GM19467 (cell line): ENCODE measurements at regions not wholly inside any gene's neighbourhood (a gene's known extent, or its start where the extent isn't known, plus 50 kb on each side); places are given as distances from the start of the nearest gene placed in this dataset.

Experiments used
- ATAC-seq: cut with Tn5 transposase; IDR thresholded peaks from one replicate; pipeline ENCODE4 v1.9.1; 2021; ENCODE audit warnings: mild to moderate bottlenecking, moderate library complexity; ENCODE audit not compliant: unreplicated experiment

DNA sequence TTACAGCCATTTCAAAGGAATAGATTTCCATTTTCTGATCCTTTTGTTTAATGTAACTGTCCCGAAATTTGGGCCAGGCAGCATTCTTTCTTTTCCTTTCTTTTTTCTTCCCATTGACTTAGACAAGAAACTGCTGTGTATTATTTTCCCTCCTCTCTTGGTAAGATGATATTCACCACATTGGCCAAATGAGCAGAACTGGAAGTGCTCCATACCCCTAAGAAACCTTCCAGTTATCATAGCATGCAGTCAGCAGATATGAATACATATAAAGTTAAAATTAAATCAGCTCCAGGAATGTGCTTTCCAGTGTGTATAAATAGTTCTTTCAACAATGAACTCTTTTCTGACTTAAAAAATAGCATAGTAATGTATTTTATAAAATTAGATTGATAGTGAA is 168.5 kb upstream of the GAS1 start:
- ATAC-seq = no peak

DNA sequence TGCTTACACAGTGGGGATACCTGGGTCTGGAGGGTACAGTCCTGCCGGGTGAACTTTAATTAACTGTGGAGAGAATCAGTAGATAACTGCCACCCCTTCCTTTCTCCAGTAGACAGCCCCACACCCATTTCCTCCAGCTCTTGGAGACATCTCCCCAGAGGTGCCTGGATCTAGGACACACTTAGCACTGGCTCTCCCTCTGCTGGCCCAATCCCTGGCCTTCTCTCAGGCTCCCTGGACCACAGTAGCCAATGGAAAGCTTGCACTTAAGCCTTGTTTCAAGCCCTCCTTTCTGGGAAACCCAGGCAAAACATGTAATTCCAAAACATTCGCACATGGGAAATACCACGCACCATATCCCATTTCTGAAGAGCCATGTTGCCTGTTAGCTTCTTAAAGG is 169.2 kb upstream of the GAS1 start:
- ATAC-seq = no peak

DNA sequence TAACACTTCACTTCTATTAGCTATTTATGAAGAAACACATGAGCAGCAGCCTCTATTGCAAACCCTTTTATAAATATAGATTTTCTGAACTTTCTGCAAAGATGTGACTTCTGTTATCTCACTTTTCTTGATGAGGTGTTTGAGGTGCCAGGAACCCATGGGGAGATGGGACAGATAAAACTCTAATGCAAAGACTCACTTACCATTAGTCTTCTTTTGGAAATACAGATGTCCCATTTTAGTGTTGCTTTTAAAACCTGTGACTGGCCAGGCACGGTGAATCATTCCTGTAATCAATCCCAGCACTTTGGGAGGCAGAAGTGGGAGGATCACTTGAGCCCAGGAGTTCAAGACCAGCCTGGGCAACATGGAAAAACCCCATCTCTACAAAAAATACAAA is 171.3 kb upstream of the GAS1 start:
- ATAC-seq = no peak

DNA sequence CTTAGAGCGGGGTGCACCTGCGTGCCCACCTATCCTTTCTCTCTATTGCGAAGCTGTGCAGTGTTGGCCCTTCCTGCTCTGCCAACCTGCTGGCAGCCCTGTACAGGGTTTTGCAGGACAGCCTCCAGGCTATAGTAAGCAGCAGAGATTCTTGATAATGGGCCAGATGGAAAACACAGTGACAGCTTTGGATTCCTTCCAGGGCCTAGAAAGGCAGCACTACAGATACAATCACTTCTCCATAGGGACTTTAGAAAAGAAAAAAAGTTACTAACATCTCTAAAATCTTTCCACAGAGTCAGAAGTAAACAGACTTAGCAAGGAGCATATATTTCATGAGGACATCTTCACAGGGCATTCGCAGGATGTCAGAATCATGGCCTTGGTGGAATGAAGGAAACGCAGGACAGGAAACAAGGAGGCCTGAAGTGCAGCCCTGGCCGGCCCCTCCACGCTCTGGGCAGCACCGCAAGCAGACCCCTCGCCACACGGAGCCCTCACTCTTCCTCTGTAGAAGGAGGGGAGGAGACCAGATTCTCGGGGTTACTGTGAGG is 172.1 kb upstream of the GAS1 start:
- no peak for ATAC-seq

DNA sequence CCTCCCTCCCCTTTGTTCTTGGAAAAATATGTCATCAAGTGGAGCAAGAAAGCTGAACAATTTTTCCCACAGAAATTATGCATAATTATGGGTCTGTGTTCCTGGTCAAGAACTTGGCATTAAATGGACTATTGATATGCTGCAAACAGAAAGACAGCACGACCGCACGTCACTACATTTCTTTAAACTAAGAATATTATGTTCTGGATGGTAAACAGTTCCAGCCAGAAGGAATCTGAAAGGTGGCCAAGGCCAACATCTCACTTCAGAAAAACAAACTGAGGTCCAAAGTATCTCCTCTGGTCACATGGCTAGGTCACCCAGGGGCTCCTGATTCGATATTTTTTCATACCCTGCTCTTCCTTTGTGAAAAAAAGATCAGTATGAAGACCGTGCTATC is 173.3 kb upstream of the GAS1 start:
- ATAC-seq = no peak

DNA sequence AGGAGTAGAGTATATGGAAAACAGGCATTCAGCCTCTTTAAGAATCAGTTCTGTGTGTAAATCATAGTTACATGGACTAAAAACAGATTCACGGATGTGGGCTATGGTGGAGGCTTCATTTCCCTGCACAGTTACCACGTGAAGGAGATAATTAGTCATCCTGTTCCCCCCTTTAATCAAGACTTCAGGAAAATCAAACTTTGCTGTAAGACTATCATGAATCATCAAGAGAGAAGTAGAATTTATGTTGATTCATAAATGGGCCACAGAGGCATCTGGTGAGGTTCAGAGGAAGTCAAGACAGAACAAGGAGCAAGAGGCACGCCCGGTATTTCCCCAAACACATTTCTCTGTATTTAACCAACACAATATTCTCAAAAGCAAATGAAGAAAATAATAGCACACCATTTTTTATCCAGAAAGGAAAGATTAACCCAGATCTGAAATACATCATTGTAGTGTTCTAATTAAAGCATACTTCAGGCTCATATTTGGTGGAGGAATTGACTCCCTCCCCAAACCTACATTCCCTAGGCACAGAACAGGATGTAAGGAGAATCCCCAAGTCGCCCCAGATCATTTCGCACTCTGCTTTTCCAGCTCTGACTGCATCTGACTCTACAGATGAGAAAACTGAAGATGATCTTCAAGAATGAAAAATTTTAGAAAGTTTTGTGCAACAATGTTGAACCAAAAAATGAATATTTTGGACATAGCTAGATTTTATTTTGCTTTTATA is 175.8 kb upstream of the GAS1 start:
- ATAC-seq = no peak

DNA sequence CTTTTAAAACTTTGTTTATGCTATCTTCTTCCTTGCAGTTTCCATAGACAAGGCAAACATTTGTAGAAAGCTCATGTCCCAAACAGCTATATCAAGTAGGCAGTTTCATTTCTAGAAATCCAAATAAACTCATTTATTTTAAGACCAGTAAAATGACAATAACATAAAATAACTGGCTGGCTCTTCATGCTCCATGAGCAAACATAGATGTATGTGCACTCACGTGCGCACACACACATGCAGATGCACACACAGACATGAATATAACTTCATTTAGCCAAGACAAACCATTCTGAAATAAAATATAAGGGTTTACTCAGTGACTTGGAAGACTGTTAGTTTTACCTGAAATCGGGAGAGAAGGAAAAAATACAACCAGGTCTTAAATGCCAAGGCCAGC is 176.5 kb upstream of the GAS1 start:
- no peak for ATAC-seq

DNA sequence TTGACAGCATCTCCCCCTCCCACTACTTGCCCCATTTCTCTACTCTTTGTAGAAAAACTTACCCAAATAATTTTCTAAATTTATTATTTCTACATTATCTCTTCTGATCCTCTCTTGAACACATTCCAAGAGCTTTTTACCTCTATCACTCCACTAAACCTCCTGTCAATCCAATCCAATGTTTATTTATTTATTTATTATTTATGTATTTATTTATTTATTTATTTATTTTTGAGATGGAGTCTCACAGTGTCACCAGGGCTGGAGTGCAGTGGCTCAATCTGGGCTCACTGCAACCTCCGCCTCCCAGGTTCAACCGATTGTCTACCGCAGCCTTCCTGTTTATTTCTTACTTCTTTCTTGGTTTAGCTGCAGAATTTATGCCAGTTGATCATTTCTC is 178.5 kb upstream of the GAS1 start:
- no peak for ATAC-seq

DNA sequence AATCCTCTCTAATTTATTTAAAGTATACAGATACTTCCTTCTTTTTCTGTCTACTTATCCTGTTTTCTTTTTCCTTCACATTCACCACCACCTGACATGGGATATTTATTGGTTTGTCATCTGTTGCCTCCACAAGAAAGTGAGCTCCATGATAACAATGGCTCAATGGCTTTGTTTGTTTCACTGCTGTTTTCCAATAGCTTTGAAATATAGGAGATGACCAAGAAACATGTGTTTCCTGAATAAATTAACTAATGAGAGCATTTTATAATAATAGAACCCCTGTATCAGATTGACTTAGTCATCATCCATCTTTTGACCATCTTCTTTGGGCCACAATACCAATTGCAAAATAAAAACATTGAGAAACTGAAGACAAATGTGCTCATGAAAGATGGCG is 180.2 kb upstream of the GAS1 start:
- no peak for ATAC-seq

DNA sequence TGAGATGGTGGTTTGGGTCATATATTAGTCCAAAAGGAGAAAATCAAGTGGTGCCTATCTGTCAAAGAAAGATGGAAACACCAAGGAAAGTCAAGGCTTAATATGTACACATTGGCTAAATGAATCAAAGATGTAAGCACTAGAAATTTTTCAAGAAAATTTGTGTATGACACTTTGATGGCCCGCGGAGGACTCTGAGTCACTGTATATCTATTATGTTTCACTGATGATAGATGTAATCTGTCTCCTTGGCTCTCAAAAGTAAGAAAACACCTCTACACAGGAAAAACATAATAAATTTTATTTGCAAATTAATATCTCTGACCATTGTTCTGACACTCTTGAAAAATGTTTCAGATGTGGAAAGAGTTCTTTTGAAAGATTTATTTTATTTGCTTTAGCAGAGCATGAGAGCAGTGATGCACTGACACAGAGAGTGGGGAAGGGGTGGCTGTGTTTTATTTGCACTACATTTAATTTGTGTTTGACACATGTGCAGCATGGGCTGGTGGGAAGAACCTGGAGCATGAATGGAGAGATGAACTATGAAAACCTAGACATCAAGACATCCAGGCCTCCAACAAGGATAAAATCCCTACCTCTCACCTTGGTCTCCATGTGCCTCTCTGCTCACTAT is 180.8 kb upstream of the GAS1 start:
- ATAC-seq = no peak

DNA sequence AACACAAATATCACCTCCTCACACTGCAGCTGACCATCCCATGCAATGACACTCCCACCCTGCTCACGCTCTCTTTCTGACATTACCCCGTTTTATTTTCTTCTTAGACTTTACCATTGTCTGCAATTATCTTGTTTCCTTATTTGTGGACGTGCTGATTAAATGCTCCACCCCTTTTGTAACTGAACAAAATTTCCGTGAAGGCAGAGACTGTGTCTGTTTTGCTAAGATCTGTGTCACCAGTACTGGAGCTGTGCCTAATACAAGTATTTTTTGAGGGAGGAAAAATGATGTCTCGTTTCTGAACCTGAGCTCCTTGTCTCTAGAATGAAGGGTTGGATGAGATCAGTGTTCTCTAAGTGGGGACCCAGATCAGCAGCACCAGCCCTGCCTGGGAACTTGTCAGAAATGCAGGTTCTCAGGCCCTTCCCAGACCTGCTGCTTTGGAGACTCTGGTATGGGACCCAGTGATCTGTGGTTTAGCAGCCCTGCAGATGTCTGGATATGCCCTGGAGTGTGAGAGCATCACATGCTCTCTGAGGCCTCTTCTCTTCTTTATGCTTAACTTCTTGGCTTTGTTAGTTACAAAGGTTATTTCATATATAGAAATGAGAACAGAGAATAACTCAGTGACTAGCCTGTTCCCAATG is 181.7 kb upstream of the GAS1 start:
- no peak for ATAC-seq

DNA sequence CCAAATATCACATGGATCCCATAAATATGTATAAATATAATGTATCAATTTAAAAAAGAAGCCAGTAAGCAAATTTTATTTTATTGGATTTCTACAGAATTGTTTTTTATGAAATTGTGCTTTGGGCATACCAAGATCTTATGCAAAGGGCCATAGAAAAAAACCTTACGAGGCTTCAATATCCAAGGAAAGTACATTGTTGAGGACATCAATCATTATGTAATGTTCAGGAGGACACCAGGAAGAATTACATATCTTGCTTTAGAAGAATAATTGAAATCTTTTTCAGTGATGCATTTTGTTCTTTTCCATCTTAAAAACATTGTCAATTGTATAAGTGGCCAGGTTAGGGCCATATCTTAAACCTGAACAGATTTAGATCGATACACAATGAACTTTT is 187.8 kb upstream of the GAS1 start:
- ATAC-seq = no peak

DNA sequence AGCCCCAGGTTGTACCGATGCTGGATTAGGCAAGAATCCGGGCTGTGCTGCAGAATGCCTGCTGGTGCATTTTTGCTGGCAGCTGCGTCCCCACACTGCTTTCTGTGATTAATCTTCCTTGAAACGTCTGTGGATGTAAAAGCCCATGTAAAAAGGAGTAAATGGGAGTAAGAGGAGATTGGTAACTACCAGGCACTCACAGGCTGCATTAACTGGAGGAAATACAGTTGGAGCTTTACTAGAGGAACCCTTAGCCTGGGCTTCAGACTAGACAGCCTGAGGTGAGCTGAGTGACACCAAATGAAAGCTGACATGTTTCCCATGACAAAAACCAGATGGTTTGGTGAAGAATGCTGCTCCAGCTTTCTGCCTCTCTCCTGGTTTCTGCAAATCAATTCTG is 190.4 kb upstream of the GAS1 start:
- ATAC-seq = no peak

DNA sequence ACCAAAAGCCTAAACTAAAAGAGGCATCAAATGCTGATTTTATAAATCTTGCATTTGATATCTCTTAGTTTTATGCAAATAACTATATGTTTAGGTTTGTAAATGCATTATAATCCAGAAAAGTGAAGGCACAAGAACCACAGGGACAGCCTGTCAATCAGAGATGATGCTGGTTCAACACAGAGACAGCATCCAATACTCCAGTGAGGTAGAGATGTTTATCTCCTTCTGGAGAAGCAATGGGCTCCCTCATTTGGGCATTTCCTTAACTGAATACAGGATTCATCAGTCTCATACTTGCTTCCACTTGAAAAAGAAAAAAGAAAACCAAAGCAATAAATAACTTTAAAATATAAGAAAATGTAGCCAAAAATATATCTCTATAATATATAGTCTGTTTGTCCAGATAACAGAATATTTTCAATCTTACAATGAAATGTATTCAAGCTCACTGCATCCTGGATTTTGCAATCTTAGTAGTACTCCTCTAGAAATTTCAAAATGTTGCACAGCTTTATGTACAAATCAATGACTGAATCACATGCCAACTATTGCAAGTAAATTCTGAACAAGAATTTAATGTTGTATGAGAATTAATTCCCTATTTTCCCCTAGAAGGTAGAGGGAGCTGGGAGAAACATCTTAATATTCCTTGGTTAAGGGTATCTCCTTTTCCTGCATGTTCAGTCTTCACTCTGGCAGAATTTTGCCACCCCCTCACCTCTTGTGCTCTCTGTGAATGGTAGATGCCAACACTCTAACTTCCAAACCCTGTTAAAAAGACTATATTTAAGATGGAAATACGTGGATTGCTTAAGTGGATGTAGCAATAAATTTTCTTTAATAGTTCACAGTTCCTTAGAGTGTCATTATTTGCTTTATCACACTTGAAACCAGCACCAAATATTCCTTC is 191.1 kb upstream of the GAS1 start:
- ATAC-seq = no peak

DNA sequence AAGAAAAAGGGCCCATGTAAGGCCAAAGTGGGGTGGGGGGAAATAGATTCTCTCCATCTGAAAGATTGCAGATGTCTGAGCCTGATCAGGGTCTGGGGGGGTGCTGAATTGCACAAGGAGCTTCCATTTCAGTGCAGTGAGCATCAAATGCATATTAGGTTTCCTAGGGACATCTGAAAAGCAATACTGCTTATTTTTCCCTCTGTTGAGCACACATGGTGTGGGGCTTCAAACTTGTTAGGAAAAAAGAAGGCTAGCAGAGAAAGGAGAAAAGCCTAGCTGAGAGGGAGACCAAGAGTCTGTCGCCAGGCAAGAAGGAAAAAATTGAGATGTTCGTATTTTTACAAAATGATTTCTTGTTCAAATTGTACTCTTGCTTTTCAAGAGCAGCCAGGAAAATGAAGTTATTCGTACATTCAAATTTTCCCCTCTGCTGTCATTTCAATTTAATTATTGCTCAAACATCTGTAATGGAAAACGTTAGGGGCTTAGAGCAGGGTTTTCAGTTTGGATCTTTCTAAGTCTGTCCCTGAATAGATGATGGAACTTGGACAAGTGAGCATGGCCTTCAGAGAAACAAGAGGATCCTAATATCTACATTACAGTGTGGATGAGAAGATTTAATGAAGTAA is 191.9 kb upstream of the GAS1 start:
- ATAC-seq = no peak

DNA sequence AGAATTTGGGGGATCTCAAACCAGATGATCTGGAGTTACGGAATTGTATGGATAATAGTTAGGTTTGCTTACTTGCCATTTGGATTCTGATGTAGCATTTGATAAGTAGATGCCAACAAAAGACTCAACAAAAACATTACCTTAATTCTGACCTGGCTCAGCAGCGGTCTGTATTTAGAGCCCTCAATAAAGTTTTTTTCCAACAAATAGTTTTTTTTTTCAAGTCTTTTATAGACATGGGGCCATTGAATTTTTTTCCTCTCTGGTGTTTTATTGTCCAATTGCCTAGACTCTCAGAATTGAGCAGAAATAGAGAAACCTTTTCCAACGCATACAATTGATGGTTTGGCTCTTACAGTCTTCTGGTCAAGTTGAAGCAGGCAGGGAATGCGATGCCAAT is 192.8 kb upstream of the GAS1 start:
- no peak for ATAC-seq

DNA sequence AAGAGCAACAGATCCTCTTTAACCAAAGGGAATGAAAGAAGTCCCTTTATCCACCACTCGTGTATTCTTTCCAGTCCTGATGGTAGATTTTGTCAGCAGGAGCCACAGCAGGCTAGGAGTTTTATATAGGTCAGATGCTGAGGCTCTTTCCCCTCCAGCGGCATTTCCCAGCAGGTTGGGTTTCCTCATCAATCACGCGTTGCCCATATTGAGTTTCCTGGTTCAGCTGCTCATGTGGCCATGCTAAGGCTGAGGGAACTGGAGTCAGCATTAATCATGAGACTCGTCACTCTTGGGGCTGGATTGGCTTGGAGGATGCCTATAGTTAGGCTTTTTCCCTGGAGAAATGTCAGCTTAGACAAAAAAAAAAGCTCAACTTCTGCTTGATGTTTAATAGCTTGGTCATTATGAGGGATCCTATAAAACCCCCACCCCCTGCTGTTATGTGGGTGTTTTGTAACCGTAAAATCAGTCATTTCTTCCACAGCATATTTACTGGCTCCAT is 193.4 kb upstream of the GAS1 start:
- no peak for ATAC-seq

DNA sequence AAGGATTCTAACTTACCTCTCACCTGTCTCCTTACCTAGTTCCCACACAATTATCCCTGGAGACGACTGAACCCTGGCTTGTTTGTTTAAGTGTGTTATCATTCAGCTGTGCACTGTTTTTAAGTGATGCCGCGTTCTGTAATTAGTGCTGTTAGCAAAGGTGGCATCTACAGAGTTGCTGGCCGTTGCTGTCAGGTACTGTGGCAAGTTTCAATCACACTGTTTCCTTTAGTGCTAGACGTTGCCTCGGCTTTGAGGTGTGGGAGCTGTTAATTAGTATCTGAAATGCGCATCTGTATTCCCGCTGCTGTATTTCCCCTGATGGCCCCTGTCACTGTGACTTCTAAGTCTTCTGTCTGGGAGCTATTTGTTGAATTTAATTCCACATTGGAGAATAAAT is 193.8 kb upstream of the GAS1 start:
- no peak for ATAC-seq

DNA sequence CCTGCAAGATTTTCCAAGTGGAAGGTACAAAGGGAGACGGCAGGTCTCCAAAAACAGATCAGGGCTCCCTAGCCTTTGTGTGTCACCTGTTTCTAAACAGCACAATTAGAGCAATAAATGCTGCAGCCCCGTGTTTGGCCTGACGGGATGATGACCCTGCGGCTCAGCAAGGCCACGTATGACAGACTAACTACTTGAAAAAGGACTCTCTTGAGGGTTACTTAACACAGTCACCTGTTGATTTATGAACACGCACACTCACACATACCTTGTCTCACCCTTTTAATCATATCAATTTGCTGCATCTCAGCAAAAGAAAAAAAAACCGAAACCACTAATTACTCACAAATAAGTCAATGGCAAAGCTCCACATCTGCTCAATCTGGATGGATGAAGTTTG is 199.6 kb upstream of the GAS1 start:
- no peak for ATAC-seq

DNA sequence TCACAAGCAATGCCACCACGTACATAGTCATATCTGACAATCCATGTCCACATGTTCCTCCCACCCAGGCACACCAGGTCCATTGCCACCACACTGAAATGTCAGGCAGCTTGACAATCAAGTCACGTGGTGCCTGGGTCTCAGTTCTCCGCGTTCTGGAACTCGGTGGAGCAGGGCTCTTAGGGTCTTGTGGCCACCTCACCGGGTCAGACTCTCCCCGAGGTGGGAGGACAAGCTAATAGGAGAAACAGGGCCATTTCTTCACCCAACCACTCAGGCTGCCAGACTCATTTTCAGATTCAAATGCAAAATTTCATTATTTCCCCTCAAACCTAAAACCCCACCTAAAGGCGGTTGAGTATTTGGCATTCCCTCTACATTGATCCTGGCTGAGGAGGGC is 200.5 kb upstream of the GAS1 start:
- ATAC-seq = no peak
